GM19035 (cell line): ENCODE measurements at regions not wholly inside any gene's neighbourhood (a gene's known extent, or its start where the extent isn't known, plus 50 kb on each side); places are given as distances from the start of the nearest gene placed in this dataset.
"Not testable (repeated sequence)": the region's sequence is repeated elsewhere in the genome, so short reads cannot be mapped to it uniquely, and the experiment has no call there.

Experiments used
- ATAC-seq: cut with Tn5 transposase; IDR thresholded peaks from one replicate; pipeline ENCODE4 v1.9.1; 2021; ENCODE audit not compliant: unreplicated experiment

- no peak for ATAC-seq
These were observed 1607.8 kb upstream of the PIK3C3 start for GRCh38 chr18:40347261-40347660.

- ATAC-seq: no peak
These were observed 1608.9 kb upstream of the PIK3C3 start for GRCh38 chr18:40346146-40346545.

DNA sequence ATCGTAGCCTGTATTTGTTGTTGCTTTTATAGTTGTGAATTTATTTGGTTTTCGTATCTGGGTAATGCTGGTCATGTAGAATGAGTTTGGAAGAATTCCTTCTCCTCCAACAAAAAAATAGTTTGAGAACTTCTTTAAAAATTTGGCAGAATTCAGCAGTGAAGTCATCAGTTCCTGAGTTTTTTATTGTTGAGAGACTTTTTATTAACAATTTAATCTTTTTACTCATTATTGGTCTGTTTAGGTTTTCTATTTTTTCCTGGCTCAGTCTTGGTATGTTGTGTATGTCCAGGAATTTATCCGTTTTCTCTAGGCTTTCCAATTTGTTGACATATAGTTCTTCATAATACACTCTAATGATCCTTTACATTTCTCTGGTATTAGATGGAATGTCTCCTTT, 1613.3 kb upstream of the PIK3C3 start:
- ATAC-seq: no peak

- ATAC-seq: no peak
These were observed 1616.8 kb upstream of the PIK3C3 start for GRCh38 chr18:40338284-40338683.

DNA sequence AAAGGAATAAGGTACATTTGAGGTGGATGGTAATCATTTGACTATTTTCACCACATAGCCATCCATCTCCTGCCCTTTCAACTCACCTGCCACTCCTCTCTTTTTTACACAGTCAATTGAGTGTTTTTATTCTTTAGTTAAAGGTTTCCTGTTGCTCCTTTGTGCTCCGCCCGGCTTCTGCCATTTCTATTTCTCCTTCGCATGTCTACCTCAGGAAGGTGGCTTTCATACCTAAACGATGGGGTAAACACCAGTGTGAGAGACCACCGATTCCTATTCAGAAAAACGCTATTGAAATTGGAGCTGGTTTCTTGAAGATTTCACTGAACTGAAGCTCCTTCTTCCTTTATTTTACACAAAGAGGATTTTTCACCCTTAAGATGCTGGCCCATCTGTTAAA, 1628.0 kb upstream of the PIK3C3 start:
- ATAC-seq: no peak

GRCh38 chr18:40325988-40326387, 1629.0 kb upstream of the PIK3C3 start:
- ATAC-seq: no peak

GRCh38 chr18:40314199-40314598, 1640.8 kb upstream of the PIK3C3 start:
- ATAC-seq: no peak

DNA sequence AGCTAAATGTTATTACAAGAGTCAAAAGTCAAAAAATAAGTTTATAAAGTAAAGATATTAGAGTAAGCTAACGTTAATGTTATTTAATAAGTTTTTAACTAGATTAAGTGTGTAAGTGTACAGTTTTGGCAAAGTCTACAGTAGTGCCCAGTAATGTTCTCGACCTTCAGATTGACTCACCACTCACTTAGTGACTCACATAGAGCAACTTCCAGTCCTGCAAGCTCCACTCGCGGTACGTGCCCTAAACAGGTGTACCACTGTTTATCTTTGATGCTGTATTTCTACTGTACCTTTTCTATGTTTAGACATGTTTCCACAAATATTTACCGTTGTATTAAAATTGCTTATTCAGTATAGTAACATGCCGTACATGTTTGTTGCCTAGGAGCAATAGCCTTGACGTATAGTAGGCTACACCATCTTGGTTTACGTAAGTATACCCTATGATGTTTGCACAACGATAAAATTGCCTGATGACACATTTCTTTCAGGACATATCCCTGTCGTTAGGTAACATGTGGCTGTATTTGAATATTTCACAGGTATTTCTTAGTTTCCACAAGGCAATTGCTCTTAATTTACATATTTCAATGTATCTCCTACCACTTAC, 1641.9 kb upstream of the PIK3C3 start:
- ATAC-seq: no peak

- no peak for ATAC-seq
These were observed 1647.4 kb upstream of the PIK3C3 start for GRCh38 chr18:40307627-40308026.

- ATAC-seq: no peak
These were observed 1658.2 kb upstream of the PIK3C3 start for GRCh38 chr18:40296717-40297413.

DNA sequence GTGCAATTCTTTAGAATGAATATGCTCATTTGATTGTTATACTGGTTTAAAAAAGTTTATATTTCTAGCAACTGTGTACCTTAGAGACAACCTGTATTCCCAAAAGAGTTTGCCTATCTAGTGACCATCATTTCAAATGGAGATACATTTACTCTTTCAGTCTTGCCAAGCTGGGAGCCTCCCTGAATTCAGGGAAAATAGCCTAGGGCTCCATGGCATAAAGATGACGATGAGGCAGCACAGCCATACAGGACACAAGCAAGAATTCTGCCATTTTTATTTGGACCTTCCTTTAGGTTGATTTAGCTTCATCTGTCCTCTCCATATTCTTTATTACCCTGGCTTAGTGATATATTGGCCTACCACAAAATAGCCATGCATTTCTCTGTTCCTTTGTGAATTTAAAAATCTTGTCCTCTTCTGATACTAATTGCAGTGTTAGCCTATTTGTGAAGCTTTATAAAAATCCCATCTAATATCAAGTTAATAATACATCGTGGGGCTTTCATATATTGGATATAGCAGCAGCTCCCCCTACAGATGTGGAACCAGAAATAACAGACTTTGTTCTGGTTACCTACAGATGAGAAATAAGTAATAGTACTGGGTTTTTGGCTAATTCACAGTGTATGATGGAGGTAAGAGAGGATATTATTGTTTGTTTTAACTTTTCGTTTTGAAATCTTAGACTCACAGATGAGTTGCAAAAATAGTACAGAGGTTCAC, 1661.9 kb upstream of the PIK3C3 start:
- no peak for ATAC-seq

GRCh38 chr18:40283560-40283959, 1671.5 kb upstream of the PIK3C3 start:
- ATAC-seq: no peak

DNA sequence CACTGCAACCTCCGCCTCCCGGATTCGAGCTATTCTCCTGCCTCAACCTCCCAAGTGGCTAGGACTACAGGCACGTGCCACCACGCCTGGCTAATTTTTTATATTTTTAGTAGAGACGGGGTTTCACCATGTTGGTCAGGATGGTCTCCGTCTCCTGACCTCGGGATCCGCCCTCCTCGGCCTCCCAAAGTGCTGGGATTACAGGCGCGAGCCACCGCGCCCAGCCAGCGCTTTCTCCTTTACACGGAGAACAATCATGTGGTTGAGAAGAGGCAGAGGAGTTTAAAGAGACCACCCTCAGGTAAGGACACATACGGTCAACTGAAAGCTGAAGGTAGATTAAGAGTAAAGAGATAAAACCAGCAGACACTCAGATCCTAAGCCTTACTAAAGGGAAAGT, 1673.7 kb upstream of the PIK3C3 start:
- not testable (repeated sequence) for ATAC-seq

DNA sequence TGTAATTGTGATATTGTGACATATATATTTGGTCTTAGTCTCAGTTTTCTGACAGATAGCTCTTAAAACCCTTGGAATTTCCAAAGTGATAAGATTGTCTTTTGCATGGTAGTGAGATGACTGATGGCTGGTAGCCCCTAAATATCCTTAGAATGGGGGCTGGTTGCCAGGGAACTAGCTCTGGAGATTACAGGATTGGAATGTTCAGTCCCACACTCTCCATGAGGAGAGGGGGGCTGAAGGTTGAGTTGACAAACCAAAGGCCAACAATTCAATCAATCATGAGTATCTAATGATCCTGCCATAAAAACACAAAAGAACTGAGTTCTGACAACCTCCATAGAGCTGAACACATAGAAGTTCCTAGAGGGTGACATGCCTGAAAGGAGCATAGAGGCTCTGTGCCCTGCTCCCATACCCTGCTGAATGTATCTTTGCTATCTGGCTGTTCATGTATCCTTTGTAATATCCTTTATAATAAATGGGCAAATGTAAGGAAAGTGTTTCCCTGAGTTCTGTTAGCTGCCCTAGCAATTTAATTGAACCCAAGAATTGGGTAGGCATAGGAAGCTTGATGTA, 1680.3 kb upstream of the PIK3C3 start:
- ATAC-seq: no peak

DNA sequence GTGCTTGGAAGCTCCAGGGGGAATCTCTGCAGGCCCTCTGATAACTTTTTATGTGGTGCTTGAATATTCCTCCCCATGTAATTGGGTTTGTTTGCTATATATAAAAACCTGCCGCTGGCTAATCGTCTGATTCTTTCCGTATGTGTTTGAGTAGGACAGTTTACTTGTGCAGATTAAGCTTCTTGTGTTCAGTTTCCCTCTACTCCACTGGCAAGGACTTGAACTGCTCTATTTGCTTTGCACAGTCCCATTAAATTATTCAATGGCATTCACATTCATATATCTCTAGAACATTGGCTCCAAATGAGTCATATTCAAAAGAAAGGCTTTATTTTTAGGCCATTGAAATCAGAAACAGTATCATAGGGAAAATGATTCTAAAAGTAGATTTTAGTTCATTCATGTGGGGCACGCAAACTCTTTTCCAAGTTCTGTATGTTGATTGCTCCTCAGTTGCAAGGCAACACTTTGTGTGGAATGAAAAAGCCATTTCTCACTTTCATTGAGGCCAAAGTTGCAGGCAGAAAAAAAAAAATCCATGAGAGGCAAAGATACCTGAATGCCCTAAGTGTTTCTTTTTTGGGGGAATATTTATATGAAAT, 1682.3 kb upstream of the PIK3C3 start:
- ATAC-seq: no peak

- no peak for ATAC-seq
These were observed 1695.8 kb upstream of the PIK3C3 start for GRCh38 chr18:40259115-40259835.

GRCh38 chr18:40258311-40258710, 1696.7 kb upstream of the PIK3C3 start:
- no peak for ATAC-seq

- ATAC-seq: no peak
These were observed 1704.8 kb upstream of the PIK3C3 start for GRCh38 chr18:40250236-40250635.

DNA sequence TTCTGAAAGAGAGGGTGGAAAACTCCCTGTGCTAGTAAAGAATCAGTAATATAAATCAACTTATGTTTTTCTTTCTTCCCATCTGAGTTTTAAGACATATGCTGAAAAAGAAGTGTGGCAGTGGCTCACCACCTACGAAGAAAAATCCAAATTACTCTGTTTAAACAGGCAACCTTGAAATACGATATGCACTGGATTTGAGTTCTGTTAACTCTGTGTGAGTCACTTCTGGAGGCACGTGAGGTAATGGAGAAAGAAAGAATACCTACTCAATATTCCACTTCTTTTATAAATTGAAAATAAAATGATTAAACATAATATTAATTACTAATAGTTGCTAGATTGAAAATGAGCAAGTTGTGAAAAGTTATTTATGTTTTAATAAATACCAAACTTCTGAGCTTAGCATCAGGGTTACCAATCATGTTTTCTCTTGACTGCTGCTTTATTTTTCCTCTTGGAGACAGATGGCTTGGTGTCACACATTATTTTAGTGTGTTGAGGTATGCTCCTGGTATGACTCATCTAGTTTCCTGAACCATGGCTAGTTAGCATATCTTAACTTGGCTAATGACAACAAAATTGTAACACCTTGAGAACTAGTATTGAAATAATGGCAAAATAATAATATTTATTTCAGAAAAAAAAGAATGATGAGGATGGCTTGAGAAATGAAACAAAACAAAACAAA, 1705.5 kb upstream of the PIK3C3 start:
- no peak for ATAC-seq

DNA sequence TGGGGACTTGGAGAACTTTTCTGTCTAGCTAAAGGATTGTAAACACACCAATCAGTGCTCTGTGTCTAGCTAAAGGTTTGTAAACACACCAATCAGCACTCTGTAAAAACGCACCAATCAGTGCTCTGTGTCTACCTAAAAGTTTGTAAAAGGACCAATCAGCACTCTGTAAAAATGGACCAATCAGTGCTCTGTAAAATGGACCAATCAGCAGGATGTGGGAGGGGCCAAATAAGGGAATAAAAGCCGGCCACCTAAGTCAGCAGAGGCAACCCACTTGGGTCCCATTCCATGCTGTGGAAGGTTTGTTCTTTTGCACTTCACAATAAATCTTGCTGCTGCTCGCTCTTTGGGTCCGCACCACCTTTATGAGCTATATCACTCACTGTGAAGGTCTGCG, 1709.4 kb upstream of the PIK3C3 start:
- ATAC-seq: not testable (repeated sequence)
